HG02610 (cell line): ENCODE measurements at regions not wholly inside any gene's neighbourhood (a gene's known extent, or its start where the extent isn't known, plus 50 kb on each side); places are given as distances from the start of the nearest gene placed in this dataset.
"Not testable (repeated sequence)": the region's sequence is repeated elsewhere in the genome, so short reads cannot be mapped to it uniquely, and the experiment has no call there.

Experiments used
- ATAC-seq: cut with Tn5 transposase; IDR thresholded peaks from one replicate; pipeline ENCODE4 v1.9.1; 2021; ENCODE audit warnings: mild to moderate bottlenecking, moderate library complexity; ENCODE audit not compliant: unreplicated experiment

GRCh38 chr10:84698989-84699388 lies 370.6 kb downstream of the CCSER2 start:
- no peak for ATAC-seq

- ATAC-seq, result no peak
Measured at GRCh38 chr10:84700668-84701369, 372.4 kb downstream of the CCSER2 start.

GRCh38 chr10:84701370-84701720 lies 373.0 kb downstream of the CCSER2 start:
- no peak for ATAC-seq

GRCh38 chr10:84704101-84704500 lies 375.7 kb downstream of the CCSER2 start:
- no peak for ATAC-seq

- no peak for ATAC-seq
Measured at GRCh38 chr10:84706431-84706830, 378.0 kb downstream of the CCSER2 start.

- ATAC-seq, result no peak
Measured at GRCh38 chr10:84706875-84707274, 378.5 kb downstream of the CCSER2 start.

GRCh38 chr10:84715911-84716310 lies 387.5 kb downstream of the CCSER2 start:
- ATAC-seq, result peak; percentile 64

GRCh38 chr10:84718877-84719616 lies 390.7 kb downstream of the CCSER2 start:
- no peak for ATAC-seq

- no peak for ATAC-seq
Measured at GRCh38 chr10:84719687-84720086, 391.3 kb downstream of the CCSER2 start.

GRCh38 chr10:84727398-84727797 lies 399.0 kb downstream of the CCSER2 start:
- no peak for ATAC-seq

- ATAC-seq, result not testable (repeated sequence)
Measured at GRCh38 chr10:84739126-84739525, 410.7 kb downstream of the CCSER2 start.

- no peak for ATAC-seq
Measured at GRCh38 chr10:84739641-84740040, 411.3 kb downstream of the CCSER2 start.

- no peak for ATAC-seq
Measured at GRCh38 chr10:84743483-84743882, 415.1 kb downstream of the CCSER2 start.

GRCh38 chr10:84755311-84755710 lies 426.9 kb downstream of the CCSER2 start:
- ATAC-seq, result no peak

GRCh38 chr10:84756653-84757052 lies 428.3 kb downstream of the CCSER2 start:
- not testable (repeated sequence) for ATAC-seq

- not testable (repeated sequence) for ATAC-seq
Measured at GRCh38 chr10:84761994-84762614, 433.7 kb downstream of the CCSER2 start.

- ATAC-seq, result no peak
Measured at GRCh38 chr10:84762754-84763394, 434.5 kb downstream of the CCSER2 start.

GRCh38 chr10:84763965-84764364 lies 435.6 kb downstream of the CCSER2 start:
- no peak for ATAC-seq

GRCh38 chr10:84765086-84765485 lies 436.7 kb downstream of the CCSER2 start:
- no peak for ATAC-seq

- ATAC-seq, result no peak
Measured at GRCh38 chr10:84765656-84766055, 437.3 kb downstream of the CCSER2 start.

GRCh38 chr10:84766923-84767322 lies 438.5 kb downstream of the CCSER2 start:
- ATAC-seq, result no peak

- no peak for ATAC-seq
Measured at GRCh38 chr10:84768132-84768531, 439.7 kb downstream of the CCSER2 start.
